ES-I3 (cell line): ENCODE measurements at regions not wholly inside any gene's neighbourhood (a gene's known extent, or its start where the extent isn't known, plus 50 kb on each side); places are given as distances from the start of the nearest gene placed in this dataset.

Source experiments
- H3K36me3 ChIP-seq: 2 replicates; pipeline ENCODE4 v1.6.1; 2013; ENCODE audit warnings: mild to moderate bottlenecking, low read length, control low read depth, moderate library complexity; ENCODE audit not compliant: insufficient read depth
- H3K4me1 ChIP-seq: 2 replicates; pipeline ENCODE4 v1.6.1; 2013; ENCODE audit warnings: mild to moderate bottlenecking, control low read depth, low read length; ENCODE audit not compliant: insufficient read depth
- H3K9ac ChIP-seq: 2 replicates; pipeline ENCODE4 v1.6.1; 2013; ENCODE audit warnings: low read depth, mild to moderate bottlenecking, low read length, moderate library complexity
- H3K9me3 ChIP-seq: 2 replicates; pipeline ENCODE4 v1.6.1; 2013; ENCODE audit warnings: mild to moderate bottlenecking, low read length, moderate library complexity; ENCODE audit not compliant: control insufficient read depth, insufficient read depth

GRCh38 chr2:2940061-2940460 is 437.6 kb downstream of the EIPR1 start:
- no peaks in the 10 kb centered on the region for H3K36me3 ChIP-seq
- H3K9me3 ChIP-seq = no peaks in the 10 kb centered on the region; the same call in 1 of the 2 replicates
- H3K4me1 ChIP-seq = no peaks in the 10 kb centered on the region
- H3K9ac ChIP-seq = no peak overlapping the region

- Histone ChIP-seq H3K36me3 (no peaks in the 10 kb centered on the region), H3K9me3 (no peaks in the 10 kb centered on the region), H3K4me1 (no peaks in the 10 kb centered on the region), H3K9ac (no peak overlapping the region)
Measured at GRCh38 chr2:2939078-2939795, 438.4 kb downstream of the EIPR1 start.

- H3K9ac ChIP-seq = no peak overlapping the region
- H3K36me3 ChIP-seq = no peaks in the 10 kb centered on the region
- no peaks in the 10 kb centered on the region for H3K9me3 ChIP-seq
- no peaks in the 10 kb centered on the region for H3K4me1 ChIP-seq
Measured at GRCh38 chr2:2938481-2938880, 439.1 kb downstream of the EIPR1 start.

- no peaks in the 10 kb centered on the region for H3K9me3 ChIP-seq
- H3K4me1 ChIP-seq = no peaks in the 10 kb centered on the region
Measured at GRCh38 chr2:2935445-2936149, 442.0 kb downstream of the EIPR1 start.

GRCh38 chr2:2933426-2933825 is 444.2 kb downstream of the EIPR1 start:
- Histone ChIP-seq H3K9me3 (no peaks in the 10 kb centered on the region), H3K4me1 (no peaks in the 10 kb centered on the region), H3K36me3 (no peaks in the 10 kb centered on the region), H3K9ac (no peak overlapping the region)

More at GRCh38 chr2:2935445-2936149, 442.0 kb downstream of the EIPR1 start:
- Histone ChIP-seq H3K36me3 (no peaks in the 10 kb centered on the region), H3K9ac (no peak overlapping the region)

- H3K9ac ChIP-seq = no peak overlapping the region
- H3K4me1 ChIP-seq = no peaks in the 10 kb centered on the region
- H3K9me3 ChIP-seq = no peaks in the 10 kb centered on the region
- H3K36me3 ChIP-seq = no peaks in the 10 kb centered on the region
Measured at GRCh38 chr2:2932692-2933305, 444.8 kb downstream of the EIPR1 start.

- Histone ChIP-seq H3K9ac (no peak overlapping the region), H3K36me3 (no peaks in the 10 kb centered on the region), H3K9me3 (no peaks in the 10 kb centered on the region), H3K4me1 (no peaks in the 10 kb centered on the region)
Measured at GRCh38 chr2:2932189-2932588, 445.4 kb downstream of the EIPR1 start.

GRCh38 chr2:2931318-2932075 is 446.1 kb downstream of the EIPR1 start:
- Histone ChIP-seq H3K9me3 (no peaks in the 10 kb centered on the region), H3K9ac (no peak overlapping the region), H3K36me3 (no peaks in the 10 kb centered on the region), H3K4me1 (no peaks in the 10 kb centered on the region)

- Histone ChIP-seq H3K36me3 (no peaks in the 10 kb centered on the region), H3K9me3 (no peaks in the 10 kb centered on the region), H3K9ac (no peak overlapping the region), H3K4me1 (no peaks in the 10 kb centered on the region)
Measured at GRCh38 chr2:2930841-2931240, 446.8 kb downstream of the EIPR1 start.

- H3K4me1 ChIP-seq = no peaks in the 10 kb centered on the region
- H3K36me3 ChIP-seq = no peaks in the 10 kb centered on the region
- H3K9ac ChIP-seq = no peak overlapping the region
- no peaks in the 10 kb centered on the region for H3K9me3 ChIP-seq
Measured at GRCh38 chr2:2926858-2927175, 450.8 kb downstream of the EIPR1 start.

GRCh38 chr2:2926009-2926857 is 451.4 kb downstream of the EIPR1 start:
- no peaks in the 10 kb centered on the region for H3K36me3 ChIP-seq
- H3K9me3 ChIP-seq = no peaks in the 10 kb centered on the region
- no peaks in the 10 kb centered on the region for H3K4me1 ChIP-seq
- H3K9ac ChIP-seq = no peak overlapping the region

- Histone ChIP-seq H3K9ac (no peak overlapping the region), H3K4me1 (no peaks in the 10 kb centered on the region), H3K9me3 (no peaks in the 10 kb centered on the region), H3K36me3 (no peaks in the 10 kb centered on the region)
Measured at GRCh38 chr2:2922156-2922555, 455.5 kb downstream of the EIPR1 start.

GRCh38 chr2:2921011-2921720 is 456.5 kb downstream of the EIPR1 start:
- Histone ChIP-seq H3K9me3 (no peaks in the 10 kb centered on the region), H3K4me1 (no peaks in the 10 kb centered on the region), H3K9ac (no peak overlapping the region), H3K36me3 (no peaks in the 10 kb centered on the region)
